ENCODE measurements at regions not wholly inside any gene's neighbourhood (a gene's known extent, or its start where the extent isn't known, plus 50 kb on each side); places are given as distances from the start of the nearest gene placed in this dataset.

- Histone ChIP-seq H3K4me1 (no peaks in the 10 kb centered on the region), H3K9ac (no peak overlapping the region), H2AFZ (no peak overlapping the region), H3K4me2 (ENCODE audit: low read length) (no peak overlapping the region), H3K4me3 (ENCODE audit: low read depth, low read length) (no peak overlapping the region), H3K79me2 (no peaks in the 10 kb centered on the region), H3K27me3 (ENCODE audit: control insufficient read depth, insufficient read depth, low read length) (no peaks in the 10 kb centered on the region), H3K9me3 (ENCODE audit: control insufficient read depth, low read length) (no peaks in the 10 kb centered on the region), H3K36me3 (ENCODE audit: control insufficient read depth, insufficient read depth, low read length) (no peaks in the 10 kb centered on the region), H3K27ac (no peak overlapping the region)
- TF ChIP-seq CTCF (IDR thresholded peaks at IDR 0.05), result no peak
Measured at GRCh38 chr1:175872588-175872987, 129.2 kb upstream of the TNR start.

- Histone ChIP-seq H3K79me2 (no peaks in the 10 kb centered on the region), H3K4me3 (ENCODE audit: low read depth, low read length) (no peak overlapping the region), H3K36me3 (ENCODE audit: control insufficient read depth, insufficient read depth, low read length) (no peaks in the 10 kb centered on the region), H3K27ac (no peak overlapping the region), H2AFZ (no peak overlapping the region), H3K4me1 (no peaks in the 10 kb centered on the region), H3K9ac (no peak overlapping the region), H3K27me3 (ENCODE audit: control insufficient read depth, insufficient read depth, low read length) (no peaks in the 10 kb centered on the region), H3K4me2 (ENCODE audit: low read length) (no peak overlapping the region), H3K9me3 (ENCODE audit: control insufficient read depth, low read length) (no peaks in the 10 kb centered on the region)
- no peak for TF ChIP-seq CTCF (IDR thresholded peaks at IDR 0.05)
Measured at GRCh38 chr1:175871647-175872046, 128.3 kb upstream of the TNR start.

- no peak overlapping the region for H3K4me3 ChIP-seq (ENCODE audit: low read depth, low read length)
- H3K27me3 ChIP-seq (ENCODE audit: control insufficient read depth, insufficient read depth, low read length), result no peaks in the 10 kb centered on the region
- H2AFZ ChIP-seq, result no peak overlapping the region
- H3K36me3 ChIP-seq (ENCODE audit: control insufficient read depth, insufficient read depth, low read length), result no peaks in the 10 kb centered on the region
- TF ChIP-seq CTCF (IDR thresholded peaks at IDR 0.05), result no peak
- H3K9ac ChIP-seq, result no peak overlapping the region
- no peak overlapping the region for H3K4me2 ChIP-seq (ENCODE audit: low read length)
- no peak overlapping the region for H3K27ac ChIP-seq
- no peaks in the 10 kb centered on the region for H3K4me1 ChIP-seq
- no peaks in the 10 kb centered on the region for H3K79me2 ChIP-seq
- H3K9me3 ChIP-seq (ENCODE audit: control insufficient read depth, low read length), result no peaks in the 10 kb centered on the region
Measured at GRCh38 chr1:175870217-175870616, 126.8 kb upstream of the TNR start.

- Histone ChIP-seq H3K79me2 (no peaks in the 10 kb centered on the region), H3K4me1 (no peaks in the 10 kb centered on the region), H3K4me2 (ENCODE audit: low read length) (no peak overlapping the region), H3K9me3 (ENCODE audit: control insufficient read depth, low read length) (no peaks in the 10 kb centered on the region), H2AFZ (no peak overlapping the region), H3K9ac (no peak overlapping the region), H3K36me3 (ENCODE audit: control insufficient read depth, insufficient read depth, low read length) (no peaks in the 10 kb centered on the region), H3K27ac (no peak overlapping the region), H3K27me3 (ENCODE audit: control insufficient read depth, insufficient read depth, low read length) (no peaks in the 10 kb centered on the region), H3K4me3 (ENCODE audit: low read depth, low read length) (no peak overlapping the region)
- TF ChIP-seq CTCF (IDR thresholded peaks at IDR 0.05), result no peak
Measured at GRCh38 chr1:175866776-175867175, 123.4 kb upstream of the TNR start.

GRCh38 chr1:175865041-175865766 is 121.8 kb upstream of the TNR start:
- no peaks in the 10 kb centered on the region for H3K79me2 ChIP-seq
- H3K4me1 ChIP-seq, result no peaks in the 10 kb centered on the region
- H3K4me2 ChIP-seq (ENCODE audit: low read length), result no peak overlapping the region
- H2AFZ ChIP-seq, result no peak overlapping the region
- no peak overlapping the region for H3K27ac ChIP-seq
- H3K36me3 ChIP-seq (ENCODE audit: control insufficient read depth, insufficient read depth, low read length), result no peaks in the 10 kb centered on the region
- TF ChIP-seq CTCF (IDR thresholded peaks at IDR 0.05), result no peak
- H3K9me3 ChIP-seq (ENCODE audit: control insufficient read depth, low read length), result no peaks in the 10 kb centered on the region
- no peak overlapping the region for H3K4me3 ChIP-seq (ENCODE audit: low read depth, low read length)
- no peaks in the 10 kb centered on the region for H3K27me3 ChIP-seq (ENCODE audit: control insufficient read depth, insufficient read depth, low read length)
- no peak overlapping the region for H3K9ac ChIP-seq
